NCI-H748 (cell line): ENCODE measurements at regions not wholly inside any gene's neighbourhood (a gene's known extent, or its start where the extent isn't known, plus 50 kb on each side); places are given as distances from the start of the nearest gene placed in this dataset.
A peak's percentile ranks its signal among the peaks of the same experiment; 100 is the strongest.
"Not testable (repeated sequence)": the region's sequence is repeated elsewhere in the genome, so short reads cannot be mapped to it uniquely, and the experiment has no call there.

Experiments
- DNase-seq: peaks from one replicate; lab custom pipeline; 2025; ENCODE audit not compliant: unreplicated experiment; lab: John Stamatoyannopoulos, UW

GRCh38 chr7:114802632-114803031 lies 119.3 kb upstream of the MDFIC start:
- no peak for DNase-seq

- no peak for DNase-seq
Observed at GRCh38 chr7:114806590-114807162, 115.2 kb upstream of the MDFIC start.

GRCh38 chr7:114812570-114812969 lies 109.3 kb upstream of the MDFIC start:
- DNase-seq, result no peak

GRCh38 chr7:114813624-114814023 lies 108.3 kb upstream of the MDFIC start:
- DNase-seq, result no peak

GRCh38 chr7:114817036-114817435 lies 104.9 kb upstream of the MDFIC start:
- DNase-seq, result not testable (repeated sequence)

GRCh38 chr7:114818501-114818900 lies 103.4 kb upstream of the MDFIC start:
- DNase-seq, result no peak

GRCh38 chr7:114819616-114820362 lies 102.1 kb upstream of the MDFIC start:
- no peak for DNase-seq

GRCh38 chr7:114821030-114821900 lies 100.6 kb upstream of the MDFIC start:
- DNase-seq, result no peak

- DNase-seq, result no peak
Observed at GRCh38 chr7:114822131-114822530, 99.8 kb upstream of the MDFIC start.

- DNase-seq, result no peak
Observed at GRCh38 chr7:114822844-114823243, 99.0 kb upstream of the MDFIC start.

- DNase-seq, result no peak
Observed at GRCh38 chr7:114823290-114823689, 98.6 kb upstream of the MDFIC start.

- peak; percentile 12 for DNase-seq
Observed at GRCh38 chr7:114825423-114825951, 96.4 kb upstream of the MDFIC start.

- no peak for DNase-seq
Observed at GRCh38 chr7:114830952-114831351, 90.9 kb upstream of the MDFIC start.

- no peak for DNase-seq
Observed at GRCh38 chr7:114832906-114833595, 88.8 kb upstream of the MDFIC start.

GRCh38 chr7:114835303-114835702 lies 86.6 kb upstream of the MDFIC start:
- no peak for DNase-seq

GRCh38 chr7:114835861-114836260 lies 86.0 kb upstream of the MDFIC start:
- peak; percentile 53 for DNase-seq

- no peak for DNase-seq
Observed at GRCh38 chr7:114842551-114843065, 79.3 kb upstream of the MDFIC start.

- no peak for DNase-seq
Observed at GRCh38 chr7:114843102-114843501, 78.8 kb upstream of the MDFIC start.

- peak; percentile 13 for DNase-seq
Observed at GRCh38 chr7:114851406-114852061, 70.4 kb upstream of the MDFIC start.

- DNase-seq, result no peak
Observed at GRCh38 chr7:114852293-114852692, 69.6 kb upstream of the MDFIC start.
